OCI-LY7 (cell line): ENCODE measurements at regions not wholly inside any gene's neighbourhood (a gene's known extent, or its start where the extent isn't known, plus 50 kb on each side); places are given as distances from the start of the nearest gene placed in this dataset.

Source experiments
- BruUV-seq: library from RNA; stranded (reverse); fragments of 400-500 nt; replicated peaks from 2 replicates; lab custom pipeline; 2021; lab: Mats Ljungman, UMichigan
- CTCF ChIA-PET: fragments of 300-600 bp; sonication (Branson Sonifier 250); formaldehyde crosslinking; loops from one replicate; lab custom pipeline; 2022; ENCODE audit warnings: antibody characterized with exemption; ENCODE audit not compliant: unreplicated experiment; lab: Charles Lee
- POLR2A ChIA-PET: fragments of 300-600 bp; sonication (Branson Sonifier 250); formaldehyde crosslinking; loops from one replicate; lab custom pipeline; 2022; ENCODE audit warnings: antibody characterized with exemption; lab: Charles Lee
- DNase-seq: peaks from one replicate; pipeline ENCODE4 v3.0.0-alpha.2; 2015; ENCODE audit warnings: low spot score
- H2AFZ ChIP-seq: fragments of 200-600 bp; sonication (generic), shearing (Covaris generic); 2 replicates; pipeline ENCODE4 v1.6.1; 2014; ENCODE audit warnings: mild to moderate bottlenecking, antibody characterized with exemption, low read length, moderate library complexity
- H3K27ac ChIP-seq: fragments of 200-600 bp; sonication (generic); 2 replicates; pipeline ENCODE4 v1.5.1; 2014; ENCODE audit warnings: mixed run types, low read depth, mild to moderate bottlenecking, moderate library complexity, low read length, inconsistent platforms; ENCODE audit not compliant: poor library complexity, severe bottlenecking
- H3K36me3 ChIP-seq: fragments of 200-600 bp; sonication (generic); 2 replicates; pipeline ENCODE4 v1.6.1; 2014; ENCODE audit warnings: mild to moderate bottlenecking, antibody characterized with exemption, low read length, moderate library complexity, mixed read lengths; ENCODE audit not compliant: insufficient read depth
- H3K4me1 ChIP-seq: fragments of 200-600 bp; sonication (generic); 2 replicates; pipeline ENCODE4 v1.5.1; 2014; ENCODE audit warnings: mild to moderate bottlenecking, low read length; ENCODE audit not compliant: insufficient read depth, poor library complexity, severe bottlenecking
- H3K4me2 ChIP-seq: fragments of 200-600 bp; sonication (generic); 2 replicates; pipeline ENCODE4 v1.6.1; 2014; ENCODE audit warnings: mild to moderate bottlenecking, low read length
- H3K4me3 ChIP-seq: fragments of 200-600 bp; sonication (generic); 2 replicates; pipeline ENCODE4 v1.5.1; 2014; ENCODE audit warnings: mild to moderate bottlenecking, low read depth, low read length; ENCODE audit not compliant: poor library complexity, severe bottlenecking
- H3K79me2 ChIP-seq: fragments of 200-600 bp; sonication (generic); 2 replicates; pipeline ENCODE4 v1.6.1; 2016; ENCODE audit warnings: low read depth, mild to moderate bottlenecking, low read length, moderate library complexity, mixed read lengths; ENCODE audit not compliant: insufficient read depth
- H3K9me2 ChIP-seq: fragments of 200-600 bp; sonication (generic); 2 replicates; pipeline ENCODE4 v1.6.1; 2016; ENCODE audit warnings: mild to moderate bottlenecking, low read length, mixed read lengths; ENCODE audit not compliant: insufficient read depth
- H3K9me3 ChIP-seq: fragments of 200-600 bp; sonication (generic); 2 replicates; pipeline ENCODE4 v1.6.1; 2014; ENCODE audit warnings: mild to moderate bottlenecking, mixed run types, low read length, mixed read lengths
- H4K20me1 ChIP-seq: fragments of 200-600 bp; sonication (generic); 2 replicates; pipeline ENCODE4 v1.6.1; 2014; ENCODE audit warnings: mild to moderate bottlenecking, antibody characterized with exemption, low read length, moderate library complexity, mixed read lengths; ENCODE audit not compliant: insufficient read depth
- CTCF ChIP-seq: fragments of 200-600 bp; sonication (generic); conservative IDR thresholded peaks from 2 replicates; pipeline ENCODE4 v1.5.1; 2014; ENCODE audit warnings: mild to moderate bottlenecking, antibody characterized with exemption, low read length, moderate library complexity, mixed read lengths
- EZH2phosphoT487 ChIP-seq: fragments of 200-600 bp; sonication (generic); IDR thresholded peaks from 2 replicates; pipeline ENCODE4 v1.6.1; 2018; ENCODE audit warnings: low read depth, borderline replicate concordance, mild to moderate bottlenecking, mixed run types, antibody characterized with exemption, low read length, moderate library complexity, mixed read lengths
- intact Hi-C: fragments of 100-400 bp; cut with micrococcal nuclease; formaldehyde crosslinking; loops from one replicate; pipeline ENCODE4 v1.10.0; 2022; ENCODE audit not compliant: unreplicated experiment

GRCh38 chr15:60122691-60123090 lies 118.6 kb downstream of the FOXB1 start:
- no peak overlapping the region for H2AFZ ChIP-seq
- CTCF ChIA-PET, result no interaction called here
- TF ChIP-seq EZH2phosphoT487 (no peak), CTCF (no peak)
- no peaks in the 10 kb centered on the region for H4K20me1 ChIP-seq
- no peak overlapping the region for H3K4me3 ChIP-seq
- peaks cover 7% of the 10 kb centered on the region for H3K4me1 ChIP-seq
- no peak overlapping the region for H3K4me2 ChIP-seq
- POLR2A ChIA-PET, result no interaction called here
- H3K9me2 ChIP-seq, result no peaks in the 10 kb centered on the region
- H3K36me3 ChIP-seq, result no peaks in the 10 kb centered on the region
- no peaks in the 10 kb centered on the region for H3K9me3 ChIP-seq
- BruUV-seq, result no TSS peak
- H3K79me2 ChIP-seq, result no peaks in the 10 kb centered on the region
- DNase-seq, result no peak
- intact Hi-C loops, result loop anchor here (10.0 kb wide), 3 partner anchors 208 to 588 kb away; no protein-coding TSS in a partner anchor
- H3K27ac ChIP-seq, result no peak overlapping the region

DNA sequence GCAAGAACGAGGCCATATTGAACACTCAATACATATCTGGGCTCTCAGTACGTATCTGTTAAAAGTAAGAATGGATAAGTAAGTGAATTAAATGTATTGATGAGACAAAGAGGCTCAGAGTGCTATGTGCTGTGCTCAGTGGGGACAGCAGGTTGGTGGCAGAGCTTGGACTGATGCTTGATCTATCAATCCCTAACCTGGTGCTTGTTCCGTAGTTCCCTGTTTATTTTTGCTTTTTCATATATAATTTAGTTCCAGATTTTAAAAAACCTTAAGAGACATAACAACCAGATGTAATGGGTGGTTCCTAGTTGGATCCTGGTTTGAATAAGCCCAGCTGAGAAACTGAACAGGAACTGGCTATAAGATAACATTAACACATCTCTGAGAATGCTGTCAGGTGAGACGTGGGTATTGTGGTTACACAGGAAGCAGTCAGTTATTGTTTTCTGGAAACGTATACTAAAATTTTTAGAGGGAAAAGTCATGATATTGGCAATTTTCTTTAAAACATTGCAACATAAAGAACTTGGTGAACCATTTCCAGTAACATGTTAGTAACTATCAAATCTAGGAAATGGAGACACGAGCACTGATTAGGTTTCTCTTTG lies 120.5 kb downstream of the FOXB1 start:
- H3K4me1 ChIP-seq, result peaks cover 17% of the 10 kb centered on the region
- no peaks in the 10 kb centered on the region for H3K36me3 ChIP-seq
- TF ChIP-seq EZH2phosphoT487 (no peak), CTCF (no peak)
- POLR2A ChIA-PET, result no interaction called here
- no peaks in the 10 kb centered on the region for H4K20me1 ChIP-seq
- CTCF ChIA-PET, result no interaction called here
- H2AFZ ChIP-seq, result peak overlapping the region; percentile 48
- DNase-seq, result peak; percentile 11
- BruUV-seq, result no TSS peak
- H3K27ac ChIP-seq, result no peak overlapping the region
- intact Hi-C loops, result loop anchor here (10.0 kb wide), 3 partner anchors 210 to 590 kb away; no protein-coding TSS in a partner anchor
- no peaks in the 10 kb centered on the region for H3K9me2 ChIP-seq
- H3K9me3 ChIP-seq, result no peaks in the 10 kb centered on the region
- H3K4me2 ChIP-seq, result peak overlapping the region; percentile 10; the same call in 1 of the 2 replicates
- H3K4me3 ChIP-seq, result no peak overlapping the region
- H3K79me2 ChIP-seq, result no peaks in the 10 kb centered on the region

- Histone ChIP-seq H3K9me2 (no peaks in the 10 kb centered on the region), H3K27ac (no peak overlapping the region), H3K79me2 (no peaks in the 10 kb centered on the region), H3K4me2 (no peak overlapping the region), H3K9me3 (no peaks in the 10 kb centered on the region), H4K20me1 (no peaks in the 10 kb centered on the region), H3K4me3 (no peak overlapping the region), H2AFZ (peak overlapping the region; percentile 48; the same call in 1 of the 2 replicates), H3K36me3 (no peaks in the 10 kb centered on the region), H3K4me1 (peaks cover 17% of the 10 kb centered on the region)
- TF ChIP-seq EZH2phosphoT487, result no peak
- no peak for TF ChIP-seq CTCF
- no peak for DNase-seq
- ChIA-PET CTCF (no interaction called here), POLR2A (interaction anchor here (1.0 kb wide), 1 partner anchor 10 kb away, joined by 3 read pairs; no protein-coding TSS in a partner anchor)
- no TSS peak for BruUV-seq
- intact Hi-C loops, result loop anchor here (10.0 kb wide), 3 partner anchors 211 to 591 kb away; no protein-coding TSS in a partner anchor
These were observed 121.2 kb downstream of the FOXB1 start for GRCh38 chr15:60125334-60125733.
